ENCODE measurements at regions not wholly inside any gene's neighbourhood (a gene's known extent, or its start where the extent isn't known, plus 50 kb on each side); places are given as distances from the start of the nearest gene placed in this dataset.
"Not testable (repeated sequence)": the region's sequence is repeated elsewhere in the genome, so short reads cannot be mapped to it uniquely, and the experiment has no call there.

- H3K4me3 ChIP-seq (ENCODE audit: low read depth, low read length) = not testable (repeated sequence)
Observed at GRCh38 chr5:177863822-177864446, 81.2 kb upstream of the FAM153A start.

GRCh38 chr5:177857642-177858200 is 75.0 kb upstream of the FAM153A start:
- H3K4me3 ChIP-seq (ENCODE audit: low read depth, low read length) = not testable (repeated sequence)

- H3K4me3 ChIP-seq (ENCODE audit: low read depth, low read length) = not testable (repeated sequence)
Observed at GRCh38 chr5:177856474-177856873, 73.8 kb upstream of the FAM153A start.

GRCh38 chr5:177847914-177848313 is 65.2 kb upstream of the FAM153A start:
- not testable (repeated sequence) for H3K4me3 ChIP-seq (ENCODE audit: low read depth, low read length)

- not testable (repeated sequence) for H3K4me3 ChIP-seq (ENCODE audit: low read depth, low read length)
Observed at GRCh38 chr5:177846598-177846997, 63.9 kb upstream of the FAM153A start.

GRCh38 chr5:177845906-177846305 is 63.2 kb upstream of the FAM153A start:
- H3K4me3 ChIP-seq (ENCODE audit: low read depth, low read length) = not testable (repeated sequence)

GRCh38 chr5:177836191-177836590 is 53.5 kb upstream of the FAM153A start:
- not testable (repeated sequence) for H3K4me3 ChIP-seq (ENCODE audit: low read depth, low read length)
